ENCODE measurements at regions not wholly inside any gene's neighbourhood (a gene's known extent, or its start where the extent isn't known, plus 50 kb on each side); places are given as distances from the start of the nearest gene placed in this dataset.

GRCh38 chr18:22623513-22623912 is 205.8 kb upstream of the CTAGE1 start:
- H3K9ac ChIP-seq (ENCODE audit: low read depth, low read length): no peak overlapping the region
- no peak overlapping the region for H2AFZ ChIP-seq (ENCODE audit: low read depth, low read length)
- no peaks in the 10 kb centered on the region for H3K36me3 ChIP-seq (ENCODE audit: insufficient read depth, low read length)
- H3K79me2 ChIP-seq (ENCODE audit: insufficient read depth, low read length): no peaks in the 10 kb centered on the region
- H4K20me1 ChIP-seq (ENCODE audit: insufficient read depth, low read length): no peaks in the 10 kb centered on the region
- H3K4me2 ChIP-seq (ENCODE audit: insufficient read depth, low read length): no peak overlapping the region
- no peaks in the 10 kb centered on the region for H3K4me1 ChIP-seq (ENCODE audit: insufficient read depth, low read length)
- no peak overlapping the region for H3K4me3 ChIP-seq (ENCODE audit: low read depth in 1 of 2, low read length in 2 of 2)
- H3K27ac ChIP-seq (ENCODE audit: low read length): no peak overlapping the region
- no peak for DNase-seq
- TF ChIP-seq, protein P1, sequence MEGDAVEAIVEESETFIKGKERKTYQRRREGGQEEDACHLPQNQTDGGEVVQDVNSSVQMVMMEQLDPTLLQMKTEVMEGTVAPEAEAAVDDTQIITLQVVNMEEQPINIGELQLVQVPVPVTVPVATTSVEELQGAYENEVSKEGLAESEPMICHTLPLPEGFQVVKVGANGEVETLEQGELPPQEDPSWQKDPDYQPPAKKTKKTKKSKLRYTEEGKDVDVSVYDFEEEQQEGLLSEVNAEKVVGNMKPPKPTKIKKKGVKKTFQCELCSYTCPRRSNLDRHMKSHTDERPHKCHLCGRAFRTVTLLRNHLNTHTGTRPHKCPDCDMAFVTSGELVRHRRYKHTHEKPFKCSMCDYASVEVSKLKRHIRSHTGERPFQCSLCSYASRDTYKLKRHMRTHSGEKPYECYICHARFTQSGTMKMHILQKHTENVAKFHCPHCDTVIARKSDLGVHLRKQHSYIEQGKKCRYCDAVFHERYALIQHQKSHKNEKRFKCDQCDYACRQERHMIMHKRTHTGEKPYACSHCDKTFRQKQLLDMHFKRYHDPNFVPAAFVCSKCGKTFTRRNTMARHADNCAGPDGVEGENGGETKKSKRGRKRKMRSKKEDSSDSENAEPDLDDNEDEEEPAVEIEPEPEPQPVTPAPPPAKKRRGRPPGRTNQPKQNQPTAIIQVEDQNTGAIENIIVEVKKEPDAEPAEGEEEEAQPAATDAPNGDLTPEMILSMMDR (IDR thresholded peaks at IDR 0.05; ENCODE audit: borderline replicate concordance, extremely low read depth, low read length, poor library complexity, severe bottlenecking): no peak
- no peak for TF ChIP-seq EZH2 (IDR thresholded peaks at IDR 0.05; ENCODE audit: borderline replicate concordance, low read depth, low read length, severe bottlenecking)
- no peaks in the 10 kb centered on the region for H3K27me3 ChIP-seq (ENCODE audit: insufficient read depth, low read length, poor library complexity)
- no peaks in the 10 kb centered on the region for H3K9me3 ChIP-seq (ENCODE audit: insufficient read depth, low read length, severe bottlenecking)
- no peak for ATAC-seq (ENCODE audit: insufficient read depth, low read depth)

GRCh38 chr18:22624176-22624575 is 206.5 kb upstream of the CTAGE1 start:
- Histone ChIP-seq H3K4me3 (ENCODE audit: low read depth in 1 of 2, low read length in 2 of 2) (no peak overlapping the region), H3K27me3 (ENCODE audit: insufficient read depth, low read length, poor library complexity) (no peaks in the 10 kb centered on the region), H3K27ac (ENCODE audit: low read length) (no peak overlapping the region), H3K4me1 (ENCODE audit: insufficient read depth, low read length) (no peaks in the 10 kb centered on the region), H4K20me1 (ENCODE audit: insufficient read depth, low read length) (no peaks in the 10 kb centered on the region), H3K9me3 (ENCODE audit: insufficient read depth, low read length, severe bottlenecking) (no peaks in the 10 kb centered on the region), H3K9ac (ENCODE audit: low read depth, low read length) (no peak overlapping the region), H3K36me3 (ENCODE audit: insufficient read depth, low read length) (no peaks in the 10 kb centered on the region), H3K4me2 (ENCODE audit: insufficient read depth, low read length) (no peak overlapping the region), H3K79me2 (ENCODE audit: insufficient read depth, low read length) (no peaks in the 10 kb centered on the region), H2AFZ (ENCODE audit: low read depth, low read length) (no peak overlapping the region)
- TF ChIP-seq, protein P1 (IDR thresholded peaks at IDR 0.05; ENCODE audit: borderline replicate concordance, extremely low read depth, low read length, poor library complexity, severe bottlenecking): no peak
- no peak for TF ChIP-seq EZH2 (IDR thresholded peaks at IDR 0.05; ENCODE audit: borderline replicate concordance, low read depth, low read length, severe bottlenecking)
- DNase-seq (no peak), ATAC-seq (ENCODE audit: insufficient read depth, low read depth) (no peak)

DNA sequence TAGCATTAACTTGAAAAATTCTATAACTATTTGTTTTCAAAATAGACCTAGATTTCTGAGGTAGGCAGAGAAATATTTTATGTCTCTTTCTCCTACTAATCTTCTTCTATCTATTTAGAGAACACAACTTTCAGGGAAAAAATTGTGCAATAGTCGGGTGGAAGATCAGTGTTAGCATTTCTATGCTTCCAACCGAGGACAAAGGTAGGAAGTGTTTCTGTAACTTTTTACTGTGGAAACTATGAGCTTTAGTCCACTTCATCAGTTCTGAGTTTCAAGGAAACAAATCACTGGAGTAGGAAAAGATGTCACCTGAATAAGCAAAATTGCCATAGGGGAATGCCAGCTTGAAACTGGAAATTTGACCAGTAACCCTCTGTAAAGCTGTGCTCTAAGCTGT is 207.7 kb upstream of the CTAGE1 start:
- ATAC-seq (ENCODE audit: insufficient read depth, low read depth): no peak
- Histone ChIP-seq H3K4me3 (ENCODE audit: low read depth in 1 of 2, low read length in 2 of 2) (no peak overlapping the region), H3K9me3 (ENCODE audit: insufficient read depth, low read length, severe bottlenecking) (no peaks in the 10 kb centered on the region), H4K20me1 (ENCODE audit: insufficient read depth, low read length) (no peaks in the 10 kb centered on the region), H3K9ac (ENCODE audit: low read depth, low read length) (no peak overlapping the region), H2AFZ (ENCODE audit: low read depth, low read length) (no peak overlapping the region), H3K27ac (ENCODE audit: low read length) (no peak overlapping the region), H3K4me2 (ENCODE audit: insufficient read depth, low read length) (no peak overlapping the region), H3K36me3 (ENCODE audit: insufficient read depth, low read length) (no peaks in the 10 kb centered on the region), H3K27me3 (ENCODE audit: insufficient read depth, low read length, poor library complexity) (no peaks in the 10 kb centered on the region), H3K79me2 (ENCODE audit: insufficient read depth, low read length) (no peaks in the 10 kb centered on the region), H3K4me1 (ENCODE audit: insufficient read depth, low read length) (no peaks in the 10 kb centered on the region)
- DNase-seq: no peak
- no peak for TF ChIP-seq EZH2 (IDR thresholded peaks at IDR 0.05; ENCODE audit: borderline replicate concordance, low read depth, low read length, severe bottlenecking)
- TF ChIP-seq, protein P1 (IDR thresholded peaks at IDR 0.05; ENCODE audit: borderline replicate concordance, extremely low read depth, low read length, poor library complexity, severe bottlenecking): no peak

DNA sequence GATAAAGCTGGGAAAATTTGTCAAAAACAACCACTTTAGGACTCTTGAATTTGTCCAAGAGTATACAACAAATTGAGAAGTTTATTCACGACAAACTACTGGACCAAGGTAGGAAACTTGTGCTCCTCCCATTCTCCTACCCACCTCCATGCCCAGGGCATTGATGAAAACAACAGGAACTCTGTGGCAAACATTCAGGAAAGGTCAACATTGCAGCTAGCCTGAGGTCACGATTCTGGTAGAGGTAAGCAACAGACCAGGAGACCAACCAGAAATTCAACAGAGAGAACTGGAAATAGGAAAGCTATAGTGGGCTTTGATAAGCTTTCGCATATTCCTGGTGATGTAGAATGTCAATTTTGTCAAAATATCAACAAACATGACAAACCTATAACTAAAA is 209.1 kb upstream of the CTAGE1 start:
- TF ChIP-seq, protein P1 (IDR thresholded peaks at IDR 0.05; ENCODE audit: borderline replicate concordance, extremely low read depth, low read length, poor library complexity, severe bottlenecking): no peak
- TF ChIP-seq EZH2 (IDR thresholded peaks at IDR 0.05; ENCODE audit: borderline replicate concordance, low read depth, low read length, severe bottlenecking): no peak
- no peak overlapping the region for H3K4me3 ChIP-seq (ENCODE audit: low read depth in 1 of 2, low read length in 2 of 2)
- no peak overlapping the region for H3K27ac ChIP-seq (ENCODE audit: low read length)
- no peak for DNase-seq
- H3K36me3 ChIP-seq (ENCODE audit: insufficient read depth, low read length): no peaks in the 10 kb centered on the region
- no peak for ATAC-seq (ENCODE audit: insufficient read depth, low read depth)
- H3K79me2 ChIP-seq (ENCODE audit: insufficient read depth, low read length): no peaks in the 10 kb centered on the region
- H3K4me1 ChIP-seq (ENCODE audit: insufficient read depth, low read length): no peaks in the 10 kb centered on the region
- no peaks in the 10 kb centered on the region for H3K9me3 ChIP-seq (ENCODE audit: insufficient read depth, low read length, severe bottlenecking)
- no peaks in the 10 kb centered on the region for H3K27me3 ChIP-seq (ENCODE audit: insufficient read depth, low read length, poor library complexity)
- H3K4me2 ChIP-seq (ENCODE audit: insufficient read depth, low read length): no peak overlapping the region
- H2AFZ ChIP-seq (ENCODE audit: low read depth, low read length): no peak overlapping the region
- no peak overlapping the region for H3K9ac ChIP-seq (ENCODE audit: low read depth, low read length)
- no peaks in the 10 kb centered on the region for H4K20me1 ChIP-seq (ENCODE audit: insufficient read depth, low read length)

Measured in DND-41 (cell line).